ENCODE measurements at regions not wholly inside any gene's neighbourhood (a gene's known extent, or its start where the extent isn't known, plus 50 kb on each side); places are given as distances from the start of the nearest gene placed in this dataset.

DNA sequence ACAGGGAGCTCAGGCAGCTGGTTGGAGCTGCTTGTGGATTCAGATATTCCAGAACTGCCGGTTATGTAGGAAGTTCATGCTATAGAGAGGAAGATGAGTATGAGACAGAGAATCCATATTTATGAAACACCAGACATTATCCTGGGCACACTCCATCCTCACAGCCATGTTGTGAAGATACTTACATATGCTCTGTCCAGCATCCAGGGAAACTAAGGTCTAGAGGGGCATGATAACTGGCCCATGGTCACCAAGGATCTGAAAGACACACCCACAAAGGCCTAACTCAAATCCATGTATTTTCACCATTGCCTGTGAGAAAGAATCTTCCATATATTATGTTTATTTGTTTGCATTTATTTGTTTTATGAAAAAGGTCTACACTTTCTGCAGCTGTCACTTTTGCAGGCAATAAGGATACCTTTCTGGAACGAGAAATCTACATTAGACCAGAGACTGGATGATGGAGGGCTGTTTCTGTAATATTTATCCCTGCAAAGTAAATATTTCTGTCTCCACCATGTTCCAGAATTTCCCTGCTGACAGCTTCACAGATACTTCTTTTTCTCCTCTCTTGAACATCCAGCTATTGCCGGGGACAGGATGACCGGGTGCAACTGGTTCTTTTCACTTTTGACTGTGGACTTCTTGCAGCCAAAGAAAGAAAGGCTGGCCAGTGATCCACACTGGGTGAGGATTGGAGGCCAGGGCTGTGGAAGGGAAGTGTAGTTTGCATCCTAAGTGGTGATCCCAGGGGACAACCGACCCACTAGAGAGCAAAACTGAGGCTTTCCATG is 145.9 kb upstream of the NAV2 start:
- TF ChIP-seq POLR2AphosphoS5 (IDR thresholded peaks at IDR 0.05): no peak
- TF ChIP-seq, protein P1, sequence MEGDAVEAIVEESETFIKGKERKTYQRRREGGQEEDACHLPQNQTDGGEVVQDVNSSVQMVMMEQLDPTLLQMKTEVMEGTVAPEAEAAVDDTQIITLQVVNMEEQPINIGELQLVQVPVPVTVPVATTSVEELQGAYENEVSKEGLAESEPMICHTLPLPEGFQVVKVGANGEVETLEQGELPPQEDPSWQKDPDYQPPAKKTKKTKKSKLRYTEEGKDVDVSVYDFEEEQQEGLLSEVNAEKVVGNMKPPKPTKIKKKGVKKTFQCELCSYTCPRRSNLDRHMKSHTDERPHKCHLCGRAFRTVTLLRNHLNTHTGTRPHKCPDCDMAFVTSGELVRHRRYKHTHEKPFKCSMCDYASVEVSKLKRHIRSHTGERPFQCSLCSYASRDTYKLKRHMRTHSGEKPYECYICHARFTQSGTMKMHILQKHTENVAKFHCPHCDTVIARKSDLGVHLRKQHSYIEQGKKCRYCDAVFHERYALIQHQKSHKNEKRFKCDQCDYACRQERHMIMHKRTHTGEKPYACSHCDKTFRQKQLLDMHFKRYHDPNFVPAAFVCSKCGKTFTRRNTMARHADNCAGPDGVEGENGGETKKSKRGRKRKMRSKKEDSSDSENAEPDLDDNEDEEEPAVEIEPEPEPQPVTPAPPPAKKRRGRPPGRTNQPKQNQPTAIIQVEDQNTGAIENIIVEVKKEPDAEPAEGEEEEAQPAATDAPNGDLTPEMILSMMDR (IDR thresholded peaks at IDR 0.05; ENCODE audit: poor library complexity, severe bottlenecking): no peak
- TF ChIP-seq, protein P2, sequence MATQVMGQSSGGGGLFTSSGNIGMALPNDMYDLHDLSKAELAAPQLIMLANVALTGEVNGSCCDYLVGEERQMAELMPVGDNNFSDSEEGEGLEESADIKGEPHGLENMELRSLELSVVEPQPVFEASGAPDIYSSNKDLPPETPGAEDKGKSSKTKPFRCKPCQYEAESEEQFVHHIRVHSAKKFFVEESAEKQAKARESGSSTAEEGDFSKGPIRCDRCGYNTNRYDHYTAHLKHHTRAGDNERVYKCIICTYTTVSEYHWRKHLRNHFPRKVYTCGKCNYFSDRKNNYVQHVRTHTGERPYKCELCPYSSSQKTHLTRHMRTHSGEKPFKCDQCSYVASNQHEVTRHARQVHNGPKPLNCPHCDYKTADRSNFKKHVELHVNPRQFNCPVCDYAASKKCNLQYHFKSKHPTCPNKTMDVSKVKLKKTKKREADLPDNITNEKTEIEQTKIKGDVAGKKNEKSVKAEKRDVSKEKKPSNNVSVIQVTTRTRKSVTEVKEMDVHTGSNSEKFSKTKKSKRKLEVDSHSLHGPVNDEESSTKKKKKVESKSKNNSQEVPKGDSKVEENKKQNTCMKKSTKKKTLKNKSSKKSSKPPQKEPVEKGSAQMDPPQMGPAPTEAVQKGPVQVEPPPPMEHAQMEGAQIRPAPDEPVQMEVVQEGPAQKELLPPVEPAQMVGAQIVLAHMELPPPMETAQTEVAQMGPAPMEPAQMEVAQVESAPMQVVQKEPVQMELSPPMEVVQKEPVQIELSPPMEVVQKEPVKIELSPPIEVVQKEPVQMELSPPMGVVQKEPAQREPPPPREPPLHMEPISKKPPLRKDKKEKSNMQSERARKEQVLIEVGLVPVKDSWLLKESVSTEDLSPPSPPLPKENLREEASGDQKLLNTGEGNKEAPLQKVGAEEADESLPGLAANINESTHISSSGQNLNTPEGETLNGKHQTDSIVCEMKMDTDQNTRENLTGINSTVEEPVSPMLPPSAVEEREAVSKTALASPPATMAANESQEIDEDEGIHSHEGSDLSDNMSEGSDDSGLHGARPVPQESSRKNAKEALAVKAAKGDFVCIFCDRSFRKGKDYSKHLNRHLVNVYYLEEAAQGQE (IDR thresholded peaks at IDR 0.05; ENCODE audit: borderline replicate concordance): no peak
- TF ChIP-seq EZH2 (IDR thresholded peaks at IDR 0.05; ENCODE audit: borderline replicate concordance, insufficient read depth, low read length, poor library complexity, severe bottlenecking): no peak
- TF ChIP-seq EP300 (conservative IDR thresholded peaks at IDR 0.05; ENCODE audit: poor library complexity, severe bottlenecking): no peak
- no peak for TF ChIP-seq MXI1 (conservative IDR thresholded peaks at IDR 0.05; ENCODE audit: poor library complexity, severe bottlenecking)
- TF ChIP-seq RAD21 (conservative IDR thresholded peaks at IDR 0.05): no peak
- no peak for TF ChIP-seq SMC3 (conservative IDR thresholded peaks at IDR 0.05; ENCODE audit: poor library complexity)

Data from neural cell (in vitro differentiated cells).